Psoas muscle (tissue), 7 donors: ENCODE measurements at regions not wholly inside any gene's neighbourhood (a gene's known extent, or its start where the extent isn't known, plus 50 kb on each side); places are given as distances from the start of the nearest gene placed in this dataset.

Experiments
- ATAC-seq, 4 donors: fragments of 200-7000 bp; cut with Tn5 transposase; one replicate each; pipeline ENCODE4 v1.9.1; 2020; ENCODE audit warnings: moderate library complexity in 3 of 4, mild to moderate bottlenecking in 2 of 4
- DNase-seq, 2 donors: peaks; one replicate each; pipeline ENCODE4 v3.0.0-alpha.2; 2020
- H3K27ac ChIP-seq: fragments of 200-600 bp; one replicate; pipeline ENCODE4 v1.8.0; 2022
- H3K27me3 ChIP-seq, 3 donors: fragments of 200-600 bp in 1 of 3; one replicate each; pipeline versions ENCODE4 v1.6.1 to v1.8.0; 2013 to 2022; ENCODE audit warnings: low read length in 2 of 3, mild to moderate bottlenecking in 2 of 3, moderate library complexity in 1 of 3; ENCODE audit not compliant: insufficient read depth in 3 of 3
- H3K36me3 ChIP-seq, 2 donors: fragments of 200-600 bp in 1 of 2; one replicate each; pipeline versions ENCODE4 v1.6.1 to v1.8.0; 2013 to 2022; ENCODE audit warnings: low read depth in 1 of 2, mild to moderate bottlenecking in 1 of 2, moderate library complexity in 1 of 2; ENCODE audit not compliant: insufficient read depth in 1 of 2
- H3K4me1 ChIP-seq: fragments of 200-600 bp; one replicate; pipeline ENCODE4 v1.8.0; 2022
- H3K4me3 ChIP-seq: fragments of 200-600 bp; one replicate; pipeline ENCODE4 v1.8.0; 2022; ENCODE audit warnings: mild to moderate bottlenecking
- H3K9me3 ChIP-seq: fragments of 200-600 bp; one replicate; pipeline ENCODE4 v1.8.0; 2022
- CTCF ChIP-seq: fragments of 200-600 bp; IDR thresholded peaks from one replicate; pipeline ENCODE4 v1.8.0; 2022; ENCODE audit warnings: antibody characterized with exemption
- WGBS, 3 donors: extraction: QIAGEN DNeasy Blood & Tissue Kit; methylation state at CpG; one replicate each; pipeline versions ENCODE4 v1.1.6 to v1.1.7; 2013; 5-methylcytosine and 5-hydroxymethylcytosine counted together
- intact Hi-C, 2 donors: fragments of 100-400 bp; cut with DNase I; formaldehyde crosslinking; loops; one replicate each; pipeline versions ENCODE4 v1.11.0 to v1.14.2; 2022
- donor health status: healthy with polysubstance abuse.
- donor health status: DM: no; HTN: no; CAD: no; lungs with moderate emphysema.
- donor health status: Bipolar disorder and iron deficiency.
- donor health status: healthy.
- donor health status: DM: yes; HTN: yes; CAD: no.
- donor health status: DM: no; HTN: no; CAD: no.
- donor health status: DM: yes; HTN: yes; CAD: no.

GRCh38 chr6:169881976-169882375 lies 130.6 kb downstream of the ERMARD start:
- DNase-seq (no peak), ATAC-seq (no peak)
- 79 to 82% (median 80%) methylated on average over 13 of the region's 13 CpGs for WGBS, 3 donors

GRCh38 chr6:169881398-169881797 lies 130.0 kb downstream of the ERMARD start:
- intact Hi-C loops = no loop called here
- no peak for TF ChIP-seq CTCF
- Histone ChIP-seq H3K9me3 (no peaks in the 10 kb centered on the region), H3K36me3 (no peaks in the 10 kb centered on the region), H3K4me1 (no peaks in the 10 kb centered on the region), H3K4me3 (no peak overlapping the region), H3K27me3 (peaks cover 0 to 11% (median 8%) of the 10 kb centered on the region in 3 donors), H3K27ac (no peak overlapping the region)
- DNase-seq (no peak), ATAC-seq (no peak)
- 76 to 86% (median 77%) methylated on average over 10 of the region's 10 CpGs for WGBS, 3 donors

More at GRCh38 chr6:169881976-169882375, 130.6 kb downstream of the ERMARD start:
- H3K9me3 ChIP-seq = no peaks in the 10 kb centered on the region
- no peaks in the 10 kb centered on the region for H3K36me3 ChIP-seq
- no peak for TF ChIP-seq CTCF
- H3K27ac ChIP-seq = no peak overlapping the region
- no peaks in the 10 kb centered on the region for H3K4me1 ChIP-seq
- H3K27me3 ChIP-seq = peaks cover 0 to 11% (median 8%) of the 10 kb centered on the region in 3 donors
- H3K4me3 ChIP-seq = no peak overlapping the region
- intact Hi-C loops = no loop called here

GRCh38 chr6:169880516-169880915 lies 129.1 kb downstream of the ERMARD start:
- Histone ChIP-seq H3K4me3 (no peak overlapping the region), H3K27ac (no peak overlapping the region), H3K36me3 (no peaks in the 10 kb centered on the region), H3K4me1 (no peaks in the 10 kb centered on the region), H3K9me3 (no peaks in the 10 kb centered on the region), H3K27me3 (peaks cover 0 to 11% (median 8%) of the 10 kb centered on the region in 3 donors)
- no peak for ATAC-seq
- intact Hi-C loops = no loop called here
- no peak for TF ChIP-seq CTCF
- 83 to 86% (median 84%) methylated on average over 6 of the region's 6 CpGs for WGBS, 3 donors
- no peak for DNase-seq

- Histone ChIP-seq H3K36me3 (no peaks in the 10 kb centered on the region), H3K4me3 (no peak overlapping the region), H3K27ac (no peak overlapping the region), H3K27me3 (peaks cover 0 to 16% (median 2%) of the 10 kb centered on the region in 3 donors), H3K9me3 (no peaks in the 10 kb centered on the region), H3K4me1 (no peaks in the 10 kb centered on the region)
- DNase-seq (no peak), ATAC-seq (no peak)
- intact Hi-C loops = no loop called here
- no peak for TF ChIP-seq CTCF
- WGBS, 3 donors = 76 to 81% (median 80%) methylated on average over 11 of the region's 11 CpGs
Measured at GRCh38 chr6:169869301-169869700, 117.9 kb downstream of the ERMARD start.

GRCh38 chr6:169868458-169868857 lies 117.0 kb downstream of the ERMARD start:
- Histone ChIP-seq H3K36me3 (no peaks in the 10 kb centered on the region), H3K9me3 (no peaks in the 10 kb centered on the region), H3K27me3 (peaks cover 0 to 16% (median 2%) of the 10 kb centered on the region in 3 donors), H3K4me3 (no peak overlapping the region), H3K27ac (no peak overlapping the region), H3K4me1 (no peaks in the 10 kb centered on the region)
- intact Hi-C loops = no loop called here
- 26 to 46% (median 36%) methylated on average over 19 of the region's 19 CpGs for WGBS, 3 donors
- DNase-seq (peak in 1 of 2 donors; percentile 45), ATAC-seq (peak in 1 of 4 donors; percentile 53)
- no peak for TF ChIP-seq CTCF
